ENCODE measurements at regions not wholly inside any gene's neighbourhood (a gene's known extent, or its start where the extent isn't known, plus 50 kb on each side); places are given as distances from the start of the nearest gene placed in this dataset.

DNA sequence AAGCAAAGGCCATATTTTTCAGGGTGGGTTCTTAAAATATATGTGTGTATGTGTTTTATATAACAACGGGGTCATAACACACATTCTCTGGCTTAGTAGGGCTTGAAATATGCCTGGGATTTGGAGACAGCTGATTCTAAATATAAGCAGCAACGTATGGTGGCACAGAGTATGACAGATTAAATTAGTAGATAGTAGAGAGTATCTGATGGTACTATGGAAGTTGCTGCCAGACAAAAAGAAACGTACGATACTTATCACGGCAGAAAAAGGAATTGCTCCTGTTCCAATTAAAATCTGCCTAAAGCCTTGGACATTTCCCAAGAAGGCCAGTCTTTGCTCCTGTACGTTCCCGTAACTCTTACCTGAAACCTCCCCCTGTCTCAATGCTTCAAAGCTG lies 607.9 kb upstream of the ID2 start:
- Mint-ChIP-seq H3K4me3 (no peak overlapping the region), H3K27ac (no peak overlapping the region)
- TF ChIP-seq CTCF (IDR thresholded peaks at IDR 0.05), result no peak

DNA sequence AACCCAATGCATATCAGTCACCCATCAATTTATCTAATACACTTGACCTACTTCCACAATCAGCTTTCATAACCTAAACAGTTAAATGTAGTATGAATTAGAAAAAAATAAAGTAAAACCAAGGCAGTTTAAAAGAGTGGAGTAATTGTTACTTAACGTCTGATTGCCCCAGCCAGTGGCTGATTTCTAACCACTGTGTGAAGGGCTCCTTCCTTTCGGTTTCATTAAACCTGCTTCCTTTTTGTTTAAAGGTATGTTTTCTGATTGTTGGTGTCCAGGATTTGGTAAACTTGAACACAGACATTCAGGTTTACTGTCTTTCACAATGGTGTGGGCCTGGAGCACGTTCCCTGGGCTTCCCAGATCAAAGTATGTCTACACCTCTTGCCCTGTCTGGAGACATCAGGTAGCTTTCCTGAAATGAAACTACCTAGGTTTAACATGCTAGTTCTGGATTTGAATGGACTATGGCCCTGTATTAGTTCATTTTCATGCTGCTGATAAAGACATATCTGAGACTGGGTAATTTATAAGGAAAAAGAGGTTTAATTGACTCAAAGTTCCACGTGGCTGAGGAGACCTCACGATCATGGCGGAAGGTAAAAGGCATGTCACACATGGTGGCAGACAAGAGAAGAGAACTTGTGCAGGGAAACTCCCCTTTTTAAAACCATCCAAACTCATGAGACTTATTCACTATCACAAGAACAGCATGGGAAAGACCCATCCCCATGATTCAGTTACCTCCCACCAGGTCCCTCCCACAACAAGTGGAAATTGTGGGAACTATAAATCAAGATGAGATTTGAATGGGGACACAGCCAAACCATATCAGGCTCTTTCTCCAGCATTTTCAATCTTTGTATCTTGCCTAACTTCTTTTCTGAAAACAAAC lies 605.2 kb upstream of the ID2 start:
- 0 out of 2 replicates have a peak, but pooled peaks cover 3% of the 10 kb centered on the region for H3K36me3 Mint-ChIP-seq (ENCODE audit: low read depth)
- H3K4me3 Mint-ChIP-seq, result no peak overlapping the region
- H3K9me3 Mint-ChIP-seq, result peaks cover 4% of the 10 kb centered on the region
- H3K27me3 Mint-ChIP-seq (ENCODE audit: insufficient read depth), result peaks cover 3% of the 10 kb centered on the region; the same call in 1 of the 2 replicates
- H3K27ac Mint-ChIP-seq, result no peak overlapping the region
- no peaks in the 10 kb centered on the region for H3K4me1 Mint-ChIP-seq (ENCODE audit: low read depth)
- TF ChIP-seq CTCF (IDR thresholded peaks at IDR 0.05), result no peak
- no peak for DNase-seq

More for the DNA sequence above, 607.9 kb upstream of the ID2 start:
- Mint-ChIP-seq H3K27me3 (ENCODE audit: insufficient read depth) (peaks cover 3% of the 10 kb centered on the region; the same call in 1 of the 2 replicates), H3K36me3 (ENCODE audit: low read depth) (0 out of 2 replicates have a peak, but pooled peaks cover 3% of the 10 kb centered on the region), H3K4me1 (ENCODE audit: low read depth) (no peaks in the 10 kb centered on the region), H3K9me3 (peaks cover 4% of the 10 kb centered on the region)
- no peak for DNase-seq

DNA sequence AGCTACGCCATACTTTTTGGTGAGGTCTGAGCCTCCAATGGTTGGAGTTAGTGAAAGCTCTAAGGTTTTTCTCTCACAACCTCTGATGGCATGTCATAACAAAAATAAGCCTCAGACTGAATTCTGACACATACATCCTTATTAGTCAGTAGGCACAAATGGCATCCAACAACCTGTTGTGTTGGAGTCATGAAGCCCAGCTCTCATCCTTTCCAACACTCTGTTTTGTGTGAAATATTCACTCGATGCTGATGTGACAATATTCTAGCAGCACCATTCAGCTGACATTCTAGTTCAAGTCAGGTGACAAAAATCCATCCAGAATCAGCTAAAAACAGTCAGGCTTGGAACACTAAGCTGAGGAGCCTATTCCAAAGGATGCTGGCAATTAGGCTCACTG lies 603.2 kb upstream of the ID2 start:
- 0 out of 2 replicates have a peak, but pooled peaks cover 3% of the 10 kb centered on the region for H3K36me3 Mint-ChIP-seq (ENCODE audit: low read depth)
- no peak for DNase-seq
- no peak overlapping the region for H3K27ac Mint-ChIP-seq
- no peak for TF ChIP-seq CTCF (IDR thresholded peaks at IDR 0.05)
- H3K9me3 Mint-ChIP-seq, result peaks cover 4% of the 10 kb centered on the region
- no peak overlapping the region for H3K4me3 Mint-ChIP-seq
- no peaks in the 10 kb centered on the region for H3K4me1 Mint-ChIP-seq (ENCODE audit: low read depth)
- peaks cover 3% of the 10 kb centered on the region; the same call in 1 of the 2 replicates for H3K27me3 Mint-ChIP-seq (ENCODE audit: insufficient read depth)

GRCh38 chr2:8080063-8080462 lies 601.8 kb upstream of the ID2 start:
- no peak overlapping the region for H3K4me3 Mint-ChIP-seq
- TF ChIP-seq CTCF (IDR thresholded peaks at IDR 0.05), result no peak
- H3K27me3 Mint-ChIP-seq (ENCODE audit: insufficient read depth), result peaks cover 3% of the 10 kb centered on the region; the same call in 1 of the 2 replicates
- no peaks in the 10 kb centered on the region for H3K4me1 Mint-ChIP-seq (ENCODE audit: low read depth)
- 0 out of 2 replicates have a peak, but pooled peaks cover 3% of the 10 kb centered on the region for H3K36me3 Mint-ChIP-seq (ENCODE audit: low read depth)
- DNase-seq, result no peak
- H3K9me3 Mint-ChIP-seq, result peaks cover 4% of the 10 kb centered on the region
- no peak overlapping the region for H3K27ac Mint-ChIP-seq

DNA sequence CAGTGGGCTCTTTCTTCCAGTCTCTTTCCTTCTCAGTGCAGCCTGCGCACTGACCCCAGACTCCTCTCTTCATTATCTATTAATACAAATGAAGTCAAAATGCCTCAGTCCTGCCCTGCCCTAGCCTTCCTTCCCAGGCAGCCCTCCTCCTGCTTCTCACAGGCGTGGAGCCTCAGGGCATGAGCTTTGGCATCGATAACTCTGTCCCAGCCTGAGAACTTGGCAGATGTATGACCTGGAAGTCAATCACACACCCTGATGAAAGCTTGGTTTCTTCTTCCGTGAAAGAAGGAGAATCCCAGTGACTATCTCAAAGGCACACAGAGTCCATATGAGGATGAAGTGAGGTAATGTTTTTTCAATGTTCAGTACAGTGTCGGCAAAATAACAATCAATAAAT lies 600.7 kb upstream of the ID2 start:
- DNase-seq, result no peak
- 0 out of 2 replicates have a peak, but pooled peaks cover 3% of the 10 kb centered on the region for H3K36me3 Mint-ChIP-seq (ENCODE audit: low read depth)
- H3K9me3 Mint-ChIP-seq, result peaks cover 4% of the 10 kb centered on the region
- peaks cover 3% of the 10 kb centered on the region; the same call in 1 of the 2 replicates for H3K27me3 Mint-ChIP-seq (ENCODE audit: insufficient read depth)
- H3K27ac Mint-ChIP-seq, result no peak overlapping the region
- no peaks in the 10 kb centered on the region for H3K4me1 Mint-ChIP-seq (ENCODE audit: low read depth)
- TF ChIP-seq CTCF (IDR thresholded peaks at IDR 0.05), result no peak
- H3K4me3 Mint-ChIP-seq, result no peak overlapping the region

Data from HFFc6 (cell line).